GM23338 (cell line): ENCODE measurements at regions not wholly inside any gene's neighbourhood (a gene's known extent, or its start where the extent isn't known, plus 50 kb on each side); places are given as distances from the start of the nearest gene placed in this dataset.

ENCODE experiments used
- CREB1 ChIP-seq: fragments of 250-450 bp; sonication (Bioruptor Pico); IDR thresholded peaks from 2 replicates; pipeline ENCODE4 v1.5.0; 2020; ENCODE audit warnings: low read depth, mild to moderate bottlenecking, moderate library complexity
- CTCF ChIP-seq, 2 experiments: fragments of 200-600 bp in 1 of 2; sonication (generic) in 1 of 2; conservative IDR thresholded peaks; 2 replicates each; pipeline versions ENCODE4 v1.5.1 to v1.6.1; 2016 to 2017; ENCODE audit warnings: antibody characterized with exemption in 2 of 2, low read depth in 2 of 2, mild to moderate bottlenecking in 2 of 2, moderate library complexity in 1 of 2
- ETS1 ChIP-seq: IDR thresholded peaks from 2 replicates; pipeline ENCODE4 v1.6.1; 2016; ENCODE audit warnings: antibody characterized with exemption
- EZH2 ChIP-seq: fragments of 200-600 bp; sonication (generic); IDR thresholded peaks from one replicate; pipeline ENCODE4 v1.8.0; 2017; ENCODE audit warnings: antibody characterized with exemption, mild to moderate bottlenecking, low read depth; ENCODE audit not compliant: unreplicated experiment
- EZH2phosphoT487 ChIP-seq: fragments of 200-600 bp; sonication (generic); IDR thresholded peaks from one replicate; pipeline ENCODE4 v1.8.1; 2018; ENCODE audit warnings: antibody characterized with exemption; ENCODE audit not compliant: unreplicated experiment
- JUNB ChIP-seq: IDR thresholded peaks from one replicate; pipeline ENCODE4 v1.6.1; 2016; ENCODE audit warnings: antibody characterized with exemption; ENCODE audit not compliant: unreplicated experiment
- NANOG ChIP-seq: IDR thresholded peaks from 2 replicates; pipeline ENCODE4 v1.6.1; 2016; ENCODE audit warnings: antibody characterized with exemption, borderline replicate concordance
- POLR2AphosphoS5 ChIP-seq: IDR thresholded peaks from 2 replicates; pipeline ENCODE4 v1.6.1; 2016; ENCODE audit warnings: antibody characterized with exemption, low read depth
- STAT1 ChIP-seq: IDR thresholded peaks from one replicate; pipeline ENCODE4 v1.6.1; 2016; ENCODE audit warnings: antibody characterized with exemption; ENCODE audit not compliant: unreplicated experiment
- ZNF114 ChIP-seq: fragments of 250-450 bp; sonication (Bioruptor Pico); IDR thresholded peaks from 2 replicates; pipeline ENCODE4 v1.5.0; 2020; ENCODE audit warnings: mild to moderate bottlenecking, moderate library complexity
- ZNF331 ChIP-seq: fragments of 250-450 bp; sonication (Bioruptor Pico); IDR thresholded peaks from 2 replicates; pipeline ENCODE4 v1.5.0; 2020; ENCODE audit warnings: low read depth, mild to moderate bottlenecking, moderate library complexity
- TF ChIP-seq, protein P1 (sequence below): IDR thresholded peaks from one replicate; pipeline ENCODE4 v1.6.1; 2018; ENCODE audit warnings: antibody characterized with exemption; ENCODE audit not compliant: unreplicated experiment

DNA sequence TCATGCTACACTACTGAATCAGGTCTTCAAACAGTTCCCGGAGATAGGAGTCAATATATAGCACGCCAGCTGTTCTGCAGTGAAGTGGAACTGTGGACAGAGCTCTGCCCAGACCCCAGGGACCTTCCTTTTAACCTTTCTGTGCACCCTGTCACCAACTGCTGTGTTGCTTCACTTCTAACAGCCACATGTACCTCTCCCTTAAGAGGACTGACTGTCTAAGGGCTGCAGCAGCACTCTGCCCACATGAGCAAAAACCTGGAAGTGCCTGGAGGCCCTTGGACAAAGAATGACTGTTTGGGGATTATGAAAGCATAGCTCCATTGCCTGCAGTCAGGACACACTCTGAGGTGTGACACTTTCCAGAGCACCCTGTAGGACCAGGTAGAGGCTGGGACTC, 88.3 kb upstream of the CTNNB1 start:
- TF ChIP-seq CTCF (conservative IDR thresholded peaks at IDR 0.05; ENCODE audit: low read depth in 2 of 2) (no peak), NANOG (no peak), EZH2 (no peak), POLR2AphosphoS5 (no peak), CREB1 (no peak), EZH2phosphoT487 (no peak), ETS1 (no peak), ZNF331 (no peak), JUNB (no peak), STAT1 (no peak), ZNF114 (CRISPR knock-in tag) (no peak)
- TF ChIP-seq, protein P1, sequence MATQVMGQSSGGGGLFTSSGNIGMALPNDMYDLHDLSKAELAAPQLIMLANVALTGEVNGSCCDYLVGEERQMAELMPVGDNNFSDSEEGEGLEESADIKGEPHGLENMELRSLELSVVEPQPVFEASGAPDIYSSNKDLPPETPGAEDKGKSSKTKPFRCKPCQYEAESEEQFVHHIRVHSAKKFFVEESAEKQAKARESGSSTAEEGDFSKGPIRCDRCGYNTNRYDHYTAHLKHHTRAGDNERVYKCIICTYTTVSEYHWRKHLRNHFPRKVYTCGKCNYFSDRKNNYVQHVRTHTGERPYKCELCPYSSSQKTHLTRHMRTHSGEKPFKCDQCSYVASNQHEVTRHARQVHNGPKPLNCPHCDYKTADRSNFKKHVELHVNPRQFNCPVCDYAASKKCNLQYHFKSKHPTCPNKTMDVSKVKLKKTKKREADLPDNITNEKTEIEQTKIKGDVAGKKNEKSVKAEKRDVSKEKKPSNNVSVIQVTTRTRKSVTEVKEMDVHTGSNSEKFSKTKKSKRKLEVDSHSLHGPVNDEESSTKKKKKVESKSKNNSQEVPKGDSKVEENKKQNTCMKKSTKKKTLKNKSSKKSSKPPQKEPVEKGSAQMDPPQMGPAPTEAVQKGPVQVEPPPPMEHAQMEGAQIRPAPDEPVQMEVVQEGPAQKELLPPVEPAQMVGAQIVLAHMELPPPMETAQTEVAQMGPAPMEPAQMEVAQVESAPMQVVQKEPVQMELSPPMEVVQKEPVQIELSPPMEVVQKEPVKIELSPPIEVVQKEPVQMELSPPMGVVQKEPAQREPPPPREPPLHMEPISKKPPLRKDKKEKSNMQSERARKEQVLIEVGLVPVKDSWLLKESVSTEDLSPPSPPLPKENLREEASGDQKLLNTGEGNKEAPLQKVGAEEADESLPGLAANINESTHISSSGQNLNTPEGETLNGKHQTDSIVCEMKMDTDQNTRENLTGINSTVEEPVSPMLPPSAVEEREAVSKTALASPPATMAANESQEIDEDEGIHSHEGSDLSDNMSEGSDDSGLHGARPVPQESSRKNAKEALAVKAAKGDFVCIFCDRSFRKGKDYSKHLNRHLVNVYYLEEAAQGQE = no peak
